DND-41 (cell line): ENCODE measurements at regions not wholly inside any gene's neighbourhood (a gene's known extent, or its start where the extent isn't known, plus 50 kb on each side); places are given as distances from the start of the nearest gene placed in this dataset.

Source experiments
- EZH2 ChIP-seq: IDR thresholded peaks from 3 replicates; pipeline ENCODE4 v1.6.1; 2012; ENCODE audit warnings: borderline replicate concordance, low read depth, mild to moderate bottlenecking, moderate library complexity, low read length, inconsistent platforms; ENCODE audit not compliant: severe bottlenecking
- TF ChIP-seq, protein P1 (sequence below): IDR thresholded peaks from 2 replicates; pipeline ENCODE4 v1.5.1; 2012; ENCODE audit warnings: borderline replicate concordance, low read length, moderate library complexity, mild to moderate bottlenecking; ENCODE audit not compliant: poor library complexity, severe bottlenecking; ENCODE audit errors: extremely low read depth

DNA sequence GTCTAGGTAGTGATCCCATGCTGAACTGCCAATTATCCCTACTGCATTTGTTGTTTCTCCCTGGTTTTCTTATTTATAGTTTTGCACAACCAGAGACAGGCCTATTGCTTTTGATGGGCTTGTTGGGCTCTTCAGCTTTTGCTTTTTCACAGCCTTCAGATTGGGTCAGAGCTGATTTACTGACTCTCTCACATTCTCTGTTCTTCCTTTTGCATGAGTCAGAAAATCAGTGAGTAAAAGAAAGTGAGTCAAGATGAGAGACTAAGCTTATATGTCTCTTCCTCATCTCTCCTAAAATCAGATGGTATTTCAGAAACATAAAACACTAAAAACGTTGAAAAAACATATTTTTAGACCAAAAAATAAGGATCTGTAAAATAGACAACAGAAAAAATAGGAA, 1135.4 kb downstream of the XPNPEP1 start:
- TF ChIP-seq, protein P1, sequence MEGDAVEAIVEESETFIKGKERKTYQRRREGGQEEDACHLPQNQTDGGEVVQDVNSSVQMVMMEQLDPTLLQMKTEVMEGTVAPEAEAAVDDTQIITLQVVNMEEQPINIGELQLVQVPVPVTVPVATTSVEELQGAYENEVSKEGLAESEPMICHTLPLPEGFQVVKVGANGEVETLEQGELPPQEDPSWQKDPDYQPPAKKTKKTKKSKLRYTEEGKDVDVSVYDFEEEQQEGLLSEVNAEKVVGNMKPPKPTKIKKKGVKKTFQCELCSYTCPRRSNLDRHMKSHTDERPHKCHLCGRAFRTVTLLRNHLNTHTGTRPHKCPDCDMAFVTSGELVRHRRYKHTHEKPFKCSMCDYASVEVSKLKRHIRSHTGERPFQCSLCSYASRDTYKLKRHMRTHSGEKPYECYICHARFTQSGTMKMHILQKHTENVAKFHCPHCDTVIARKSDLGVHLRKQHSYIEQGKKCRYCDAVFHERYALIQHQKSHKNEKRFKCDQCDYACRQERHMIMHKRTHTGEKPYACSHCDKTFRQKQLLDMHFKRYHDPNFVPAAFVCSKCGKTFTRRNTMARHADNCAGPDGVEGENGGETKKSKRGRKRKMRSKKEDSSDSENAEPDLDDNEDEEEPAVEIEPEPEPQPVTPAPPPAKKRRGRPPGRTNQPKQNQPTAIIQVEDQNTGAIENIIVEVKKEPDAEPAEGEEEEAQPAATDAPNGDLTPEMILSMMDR = no peak
- no peak for TF ChIP-seq EZH2
